ENCODE measurements at regions not wholly inside any gene's neighbourhood (a gene's known extent, or its start where the extent isn't known, plus 50 kb on each side); places are given as distances from the start of the nearest gene placed in this dataset.
A peak's percentile ranks its signal among the peaks of the same experiment; 100 is the strongest.
"Not testable (repeated sequence)": the region's sequence is repeated elsewhere in the genome, so short reads cannot be mapped to it uniquely, and the experiment has no call there.

- no peak for DNase-seq (ENCODE audit: low read depth)
These were observed 96.5 kb downstream of the ING1 start for GRCh38 chr13:110809871-110810486.

GRCh38 chr13:110811008-110811720 is 97.7 kb downstream of the ING1 start:
- no peak for DNase-seq (ENCODE audit: low read depth)

GRCh38 chr13:110811771-110812120 is 98.2 kb downstream of the ING1 start:
- DNase-seq (ENCODE audit: low read depth): no peak

GRCh38 chr13:110812121-110812868 is 98.8 kb downstream of the ING1 start:
- DNase-seq (ENCODE audit: low read depth): no peak

- DNase-seq (ENCODE audit: low read depth): no peak
These were observed 99.6 kb downstream of the ING1 start for GRCh38 chr13:110812869-110813645.

GRCh38 chr13:110813646-110814624 is 100.4 kb downstream of the ING1 start:
- DNase-seq (ENCODE audit: low read depth): no peak

GRCh38 chr13:110815471-110816204 is 99.2 kb downstream of the ANKRD10 start:
- no peak for DNase-seq (ENCODE audit: low read depth)

- no peak for DNase-seq (ENCODE audit: low read depth)
These were observed 98.4 kb downstream of the ANKRD10 start for GRCh38 chr13:110816500-110816899.

- DNase-seq (ENCODE audit: low read depth): no peak
These were observed 97.7 kb downstream of the ANKRD10 start for GRCh38 chr13:110817143-110817542.

- DNase-seq (ENCODE audit: low read depth): no peak
These were observed 96.1 kb downstream of the ANKRD10 start for GRCh38 chr13:110818747-110819146.

- peak; percentile 11 for DNase-seq (ENCODE audit: low read depth)
These were observed 95.5 kb downstream of the ANKRD10 start for GRCh38 chr13:110819203-110820014.

- no peak for DNase-seq (ENCODE audit: low read depth)
These were observed 94.5 kb downstream of the ANKRD10 start for GRCh38 chr13:110820322-110820721.

GRCh38 chr13:110821837-110822668 is 92.8 kb downstream of the ANKRD10 start:
- DNase-seq (ENCODE audit: low read depth): not testable (repeated sequence)

GRCh38 chr13:110822669-110822945 is 92.3 kb downstream of the ANKRD10 start:
- no peak for DNase-seq (ENCODE audit: low read depth)

- DNase-seq (ENCODE audit: low read depth): no peak
These were observed 90.1 kb downstream of the ANKRD10 start for GRCh38 chr13:110824702-110825300.

- no peak for DNase-seq (ENCODE audit: low read depth)
These were observed 89.4 kb downstream of the ANKRD10 start for GRCh38 chr13:110825516-110825915.

GRCh38 chr13:110826101-110826500 is 88.8 kb downstream of the ANKRD10 start:
- DNase-seq (ENCODE audit: low read depth): no peak

GRCh38 chr13:110826861-110827672 is 87.8 kb downstream of the ANKRD10 start:
- no peak for DNase-seq (ENCODE audit: low read depth)

Data from HS-5 (cell line).